Stimulated activated naive B cell treated with anti-CD40 and anti-IgM and Interleukin-4, amounts not matched to agents 10 μg/mL and 1 μg/mL and 100 μg/mL, for 72 hours (primary cell): ENCODE measurements at regions not wholly inside any gene's neighbourhood (a gene's known extent, or its start where the extent isn't known, plus 50 kb on each side); places are given as distances from the start of the nearest gene placed in this dataset.

Source experiments
- ATAC-seq, 2 donors: fragments of 150-1000 bp; cut with Tn5 transposase; replicated peaks; 2 replicates each; pipeline ENCODE4 v1.10.0; 2021; ENCODE audit warnings: moderate library complexity in 1 of 2
- DNase-seq: peaks from one replicate; pipeline ENCODE4 v3.0.0; 2021
- H3K27ac Mint-ChIP-seq: one replicate; pipeline ENCODE4 v1.8.0; 2022; ENCODE audit warnings: mild to moderate bottlenecking, mixed read lengths
- H3K27me3 Mint-ChIP-seq, 2 donors: one replicate each; pipeline ENCODE4 v1.8.0; 2022; ENCODE audit warnings: mixed read lengths in 2 of 2
- H3K36me3 Mint-ChIP-seq, 2 donors: one replicate each; pipeline ENCODE4 v1.8.0; 2022; ENCODE audit warnings: mixed read lengths in 2 of 2, mild to moderate bottlenecking in 1 of 2
- H3K4me1 Mint-ChIP-seq, 2 donors: one replicate each; pipeline ENCODE4 v1.8.0; 2022; ENCODE audit warnings: mixed read lengths in 2 of 2, mild to moderate bottlenecking in 1 of 2
- H3K4me3 Mint-ChIP-seq, 2 donors: one replicate each; pipeline ENCODE4 v1.8.0; 2022; ENCODE audit warnings: mild to moderate bottlenecking in 2 of 2, mixed read lengths in 2 of 2, moderate library complexity in 1 of 2
- H3K9me3 Mint-ChIP-seq, 2 donors: one replicate each; pipeline ENCODE4 v1.8.0; 2022; ENCODE audit warnings: mixed read lengths in 2 of 2, mild to moderate bottlenecking in 1 of 2

GRCh38 chr5:17355586-17356346, 138.3 kb downstream of the BASP1 start:
- Mint-ChIP-seq H3K27me3 (no peaks in the 10 kb centered on the region), H3K4me3 (no peak overlapping the region), H3K27ac (peak overlapping the region; percentile 79), H3K9me3 (peaks cover 8 to 16% of the 10 kb centered on the region in 2 donors), H3K4me1 (peaks cover 10 to 23% of the 10 kb centered on the region in 2 donors), H3K36me3 (peaks cover 7% of the 10 kb centered on the region in 2 donors)
- DNase-seq: peak; percentile 47
- ATAC-seq: peak; percentile 96 to 98

- peak overlapping the region; percentile 79 for H3K27ac Mint-ChIP-seq
- H3K4me3 Mint-ChIP-seq: no peak overlapping the region
- H3K27me3 Mint-ChIP-seq: no peaks in the 10 kb centered on the region
- peaks cover 7% of the 10 kb centered on the region in 2 donors for H3K36me3 Mint-ChIP-seq
- DNase-seq: no peak
- ATAC-seq: no peak
- peaks cover 10 to 23% of the 10 kb centered on the region in 2 donors for H3K4me1 Mint-ChIP-seq
- peaks cover 8 to 17% of the 10 kb centered on the region in 2 donors for H3K9me3 Mint-ChIP-seq
These were observed 139.1 kb downstream of the BASP1 start for GRCh38 chr5:17356551-17356950.

- ATAC-seq: no peak
- H3K27me3 Mint-ChIP-seq: no peaks in the 10 kb centered on the region
- H3K27ac Mint-ChIP-seq: no peak overlapping the region
These were observed 140.1 kb downstream of the BASP1 start for GRCh38 chr5:17357504-17357903.

GRCh38 chr5:17358031-17358430, 140.0 kb upstream of the TAF11L2 start:
- Mint-ChIP-seq H3K27me3 (no peaks in the 10 kb centered on the region), H3K4me3 (no peak overlapping the region), H3K4me1 (peaks cover 9 to 17% of the 10 kb centered on the region in 2 donors), H3K27ac (no peak overlapping the region), H3K36me3 (peaks cover 7% of the 10 kb centered on the region in 2 donors), H3K9me3 (peaks cover 8 to 17% of the 10 kb centered on the region in 2 donors)
- ATAC-seq: no peak
- DNase-seq: no peak

More at GRCh38 chr5:17357504-17357903, 140.1 kb downstream of the BASP1 start:
- peaks cover 7% of the 10 kb centered on the region in 2 donors for H3K36me3 Mint-ChIP-seq
- no peak for DNase-seq
- peaks cover 8 to 17% of the 10 kb centered on the region in 2 donors for H3K9me3 Mint-ChIP-seq
- H3K4me1 Mint-ChIP-seq: peaks cover 9 to 17% of the 10 kb centered on the region in 2 donors
- H3K4me3 Mint-ChIP-seq: no peak overlapping the region

- ATAC-seq (no peak), DNase-seq (no peak)
- Mint-ChIP-seq H3K36me3 (peaks cover 3% of the 10 kb centered on the region in 2 donors), H3K4me3 (no peak overlapping the region), H3K27me3 (no peaks in the 10 kb centered on the region), H3K27ac (no peak overlapping the region), H3K9me3 (peaks cover 5 to 12% of the 10 kb centered on the region in 2 donors), H3K4me1 (peaks cover 5 to 11% of the 10 kb centered on the region in 2 donors)
These were observed 138.5 kb upstream of the TAF11L2 start for GRCh38 chr5:17359451-17360011.

GRCh38 chr5:17360879-17361278, 137.2 kb upstream of the TAF11L2 start:
- Mint-ChIP-seq H3K27me3 (peaks cover 0 to 2% of the 10 kb centered on the region in 2 donors), H3K4me1 (peaks cover 2 to 7% of the 10 kb centered on the region in 2 donors), H3K27ac (no peak overlapping the region), H3K4me3 (no peak overlapping the region), H3K36me3 (no peaks in the 10 kb centered on the region), H3K9me3 (peaks cover 2 to 12% of the 10 kb centered on the region in 2 donors)
- DNase-seq (no peak), ATAC-seq (no peak)

- DNase-seq (no peak), ATAC-seq (no peak)
- Mint-ChIP-seq H3K4me3 (no peak overlapping the region), H3K9me3 (peaks cover 2 to 12% of the 10 kb centered on the region in 2 donors), H3K27me3 (peaks cover 0 to 4% of the 10 kb centered on the region in 2 donors), H3K27ac (no peak overlapping the region), H3K36me3 (no peaks in the 10 kb centered on the region), H3K4me1 (peaks cover 2 to 3% of the 10 kb centered on the region in 2 donors)
These were observed 136.7 kb upstream of the TAF11L2 start for GRCh38 chr5:17361331-17361730.

DNA sequence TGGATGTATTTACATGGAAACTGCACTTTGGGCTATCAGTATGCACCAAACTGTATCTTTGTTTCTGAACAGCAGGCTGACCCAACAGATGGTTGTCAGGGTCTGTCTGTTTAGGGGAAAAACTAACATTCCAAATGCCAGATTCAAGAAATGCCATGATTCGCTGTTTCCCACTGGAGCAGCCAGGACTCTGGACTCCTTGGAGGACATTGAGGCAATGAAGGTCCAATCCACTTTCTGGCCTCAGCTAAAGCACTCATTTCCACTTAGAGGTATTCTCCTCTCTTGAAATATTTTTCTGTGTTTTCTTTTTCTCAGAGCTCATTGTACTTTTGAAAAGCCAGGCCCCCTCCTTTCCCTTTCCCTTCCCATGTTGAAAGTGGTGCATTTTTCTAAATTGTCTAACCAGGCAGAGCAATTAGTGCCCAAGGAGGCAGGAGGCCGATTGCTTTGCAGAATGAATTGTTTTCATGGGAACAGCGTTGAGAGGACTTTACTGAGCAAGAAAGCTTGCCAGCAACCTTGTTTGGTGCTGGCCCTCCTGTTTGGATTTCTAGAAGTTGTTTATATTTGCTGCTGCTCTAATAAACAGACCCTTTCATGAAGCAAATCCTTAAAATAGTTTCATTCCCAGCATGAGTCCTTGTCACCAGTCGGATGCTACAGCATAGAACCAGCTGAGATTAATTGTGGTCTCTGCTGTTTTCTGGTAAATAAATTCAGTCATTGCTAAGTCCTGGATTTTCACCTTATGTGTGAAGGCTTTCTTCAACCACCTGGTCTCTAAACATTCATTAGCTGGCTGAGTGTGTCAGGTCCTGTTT, 132.8 kb upstream of the TAF11L2 start:
- H3K36me3 Mint-ChIP-seq: no peaks in the 10 kb centered on the region
- no peak overlapping the region for H3K4me3 Mint-ChIP-seq
- ATAC-seq (no peak), DNase-seq (no peak)
- H3K4me1 Mint-ChIP-seq: no peaks in the 10 kb centered on the region
- peaks cover 0 to 6% of the 10 kb centered on the region in 2 donors for H3K9me3 Mint-ChIP-seq
- H3K27me3 Mint-ChIP-seq: peaks cover 0 to 4% of the 10 kb centered on the region in 2 donors
- H3K27ac Mint-ChIP-seq: no peak overlapping the region

DNA sequence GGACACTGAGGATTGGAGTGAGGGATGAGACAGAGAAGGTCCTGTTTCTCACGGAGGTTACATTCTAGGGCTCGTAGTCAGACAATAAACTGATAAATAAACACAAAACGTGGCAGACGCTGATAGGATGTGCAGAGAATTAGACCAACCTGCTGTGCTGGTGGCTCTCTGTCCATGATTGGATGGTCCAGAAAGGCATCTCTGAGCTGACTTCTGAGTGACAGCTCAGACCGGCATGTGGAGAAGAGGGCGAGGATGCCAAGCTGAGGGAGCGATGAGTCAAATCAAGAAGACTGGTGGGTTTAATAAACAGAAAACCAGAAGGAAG, 132.3 kb upstream of the TAF11L2 start:
- Mint-ChIP-seq H3K27ac (no peak overlapping the region), H3K27me3 (peaks cover 0 to 4% of the 10 kb centered on the region in 2 donors), H3K4me3 (no peak overlapping the region), H3K36me3 (no peaks in the 10 kb centered on the region), H3K9me3 (peaks cover 0 to under 1% of the 10 kb centered on the region in 2 donors), H3K4me1 (peaks cover 0 to under 1% of the 10 kb centered on the region in 2 donors)
- DNase-seq (no peak), ATAC-seq (no peak)

- ATAC-seq (no peak), DNase-seq (no peak)
- Mint-ChIP-seq H3K27me3 (peaks cover 0 to 4% of the 10 kb centered on the region in 2 donors), H3K36me3 (no peaks in the 10 kb centered on the region), H3K4me3 (no peak overlapping the region), H3K4me1 (peaks cover 2 to 3% of the 10 kb centered on the region in 2 donors), H3K27ac (no peak overlapping the region), H3K9me3 (no peaks in the 10 kb centered on the region)
These were observed 130.7 kb upstream of the TAF11L2 start for GRCh38 chr5:17367256-17367840.

DNA sequence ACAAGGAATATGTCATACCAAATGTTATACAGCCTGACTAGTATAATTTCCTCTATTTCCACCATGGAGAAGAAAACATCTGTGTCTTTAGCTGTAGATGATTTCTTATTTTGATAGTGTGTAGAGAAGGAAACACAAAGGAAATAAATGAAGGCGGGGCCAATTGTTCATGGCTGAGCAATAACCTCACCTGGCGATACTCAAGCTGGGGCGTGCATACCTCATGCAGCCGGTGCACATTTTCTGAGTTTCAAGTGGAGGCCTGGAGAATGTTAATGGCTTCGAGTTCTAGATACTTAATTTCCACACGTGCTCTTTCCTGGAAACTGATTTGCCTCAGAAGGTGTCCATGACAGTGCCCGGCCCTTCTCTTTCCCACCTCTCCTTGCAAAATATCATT, 127.4 kb upstream of the TAF11L2 start:
- H3K9me3 Mint-ChIP-seq: no peaks in the 10 kb centered on the region
- H3K4me3 Mint-ChIP-seq: no peak overlapping the region
- H3K4me1 Mint-ChIP-seq: peaks cover 6 to 15% of the 10 kb centered on the region in 2 donors
- H3K36me3 Mint-ChIP-seq: no peaks in the 10 kb centered on the region
- peaks cover 0 to 4% of the 10 kb centered on the region in 2 donors for H3K27me3 Mint-ChIP-seq
- DNase-seq: no peak
- no peak for ATAC-seq
- H3K27ac Mint-ChIP-seq: no peak overlapping the region

- Mint-ChIP-seq H3K4me3 (no peak overlapping the region), H3K9me3 (no peaks in the 10 kb centered on the region), H3K27ac (no peak overlapping the region), H3K4me1 (peaks cover 6 to 15% of the 10 kb centered on the region in 2 donors), H3K27me3 (no peaks in the 10 kb centered on the region), H3K36me3 (no peaks in the 10 kb centered on the region)
- DNase-seq: no peak
- no peak for ATAC-seq
These were observed 124.6 kb upstream of the TAF11L2 start for GRCh38 chr5:17373406-17373805.

DNA sequence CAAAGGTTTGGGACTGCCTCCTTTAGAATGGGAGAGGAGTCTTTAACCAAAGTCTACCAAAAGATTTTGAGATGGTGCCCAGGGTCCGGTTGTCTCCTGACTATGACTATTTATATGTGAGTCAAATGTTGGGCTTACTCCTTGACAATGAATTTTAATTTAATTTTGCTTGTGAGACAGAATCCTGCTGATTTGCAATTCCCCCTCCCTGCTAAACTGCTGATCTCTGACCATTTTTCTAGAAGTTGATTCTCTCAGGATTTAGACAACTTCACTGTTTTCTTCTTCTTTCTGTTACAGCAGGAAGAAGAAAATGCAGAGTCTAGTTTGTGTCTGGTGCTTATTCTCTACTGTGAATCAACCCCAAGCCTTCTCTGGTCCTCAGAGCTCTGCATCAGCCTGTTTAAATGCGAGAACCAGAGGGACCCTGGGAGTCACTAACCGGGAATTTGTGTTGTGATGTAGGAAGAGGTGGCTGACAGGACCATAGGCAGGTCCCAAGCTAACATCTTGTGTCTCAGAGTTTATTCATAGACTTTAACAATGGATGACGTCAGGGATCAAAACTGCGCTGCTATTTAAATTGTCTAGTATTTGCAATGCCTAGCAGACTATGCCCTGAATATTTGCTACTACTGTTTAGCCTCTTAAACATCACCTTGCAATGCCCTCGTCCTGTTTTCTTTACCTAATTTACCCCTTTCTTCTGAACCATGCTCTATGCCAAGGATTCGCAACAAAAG, 124.0 kb upstream of the TAF11L2 start:
- DNase-seq (no peak), ATAC-seq (no peak)
- H3K27me3 Mint-ChIP-seq: no peaks in the 10 kb centered on the region
- no peaks in the 10 kb centered on the region for H3K36me3 Mint-ChIP-seq
- no peak overlapping the region for H3K27ac Mint-ChIP-seq
- H3K9me3 Mint-ChIP-seq: no peaks in the 10 kb centered on the region
- no peak overlapping the region for H3K4me3 Mint-ChIP-seq
- H3K4me1 Mint-ChIP-seq: peaks cover 6 to 15% of the 10 kb centered on the region in 2 donors
